AG04450 (cell line): ENCODE measurements at regions not wholly inside any gene's neighbourhood (a gene's known extent, or its start where the extent isn't known, plus 50 kb on each side); places are given as distances from the start of the nearest gene placed in this dataset.

Experiments
- CTCF ChIA-PET: fragments of 300-600, 350-600 bp; formaldehyde crosslinking; extraction: SDS; loops from one replicate; lab custom pipeline; 2022; ENCODE audit warnings: antibody characterized with exemption, inconsistent platforms; lab: Charles Lee
- POLR2A ChIA-PET: fragments of 350-600 bp; formaldehyde crosslinking; extraction: SDS; loops from one replicate; lab custom pipeline; 2021; ENCODE audit warnings: antibody characterized with exemption, inconsistent platforms; lab: Yijun Ruan, JAX
- DNase-seq: peaks from one replicate; pipeline ENCODE4 v3.0.0-alpha.2; 2011; ENCODE audit warnings: low read depth, low spot score
- H3K27ac ChIP-seq: one replicate; pipeline ENCODE4 v1.5.1; 2012; ENCODE audit warnings: low read depth, low read length, control low read depth
- H3K27me3 ChIP-seq: one replicate; pipeline ENCODE4 v1.6.0; 2012; ENCODE audit warnings: low read length; ENCODE audit not compliant: control insufficient read depth, insufficient read depth
- H3K4me3 ChIP-seq: 2 replicates; pipeline ENCODE4 v1.5.1; 2011; ENCODE audit warnings: mild to moderate bottlenecking, low read depth, low read length, control low read depth
- H3K9me3 ChIP-seq: 2 replicates; pipeline ENCODE4 v1.5.1; 2012; ENCODE audit warnings: low read length; ENCODE audit not compliant: control insufficient read depth, insufficient read depth
- TF ChIP-seq, protein P1 (sequence below): IDR thresholded peaks from 2 replicates; pipeline ENCODE4 v1.5.1; 2011; ENCODE audit warnings: low read depth, low read length, control low read depth, inconsistent platforms

DNA sequence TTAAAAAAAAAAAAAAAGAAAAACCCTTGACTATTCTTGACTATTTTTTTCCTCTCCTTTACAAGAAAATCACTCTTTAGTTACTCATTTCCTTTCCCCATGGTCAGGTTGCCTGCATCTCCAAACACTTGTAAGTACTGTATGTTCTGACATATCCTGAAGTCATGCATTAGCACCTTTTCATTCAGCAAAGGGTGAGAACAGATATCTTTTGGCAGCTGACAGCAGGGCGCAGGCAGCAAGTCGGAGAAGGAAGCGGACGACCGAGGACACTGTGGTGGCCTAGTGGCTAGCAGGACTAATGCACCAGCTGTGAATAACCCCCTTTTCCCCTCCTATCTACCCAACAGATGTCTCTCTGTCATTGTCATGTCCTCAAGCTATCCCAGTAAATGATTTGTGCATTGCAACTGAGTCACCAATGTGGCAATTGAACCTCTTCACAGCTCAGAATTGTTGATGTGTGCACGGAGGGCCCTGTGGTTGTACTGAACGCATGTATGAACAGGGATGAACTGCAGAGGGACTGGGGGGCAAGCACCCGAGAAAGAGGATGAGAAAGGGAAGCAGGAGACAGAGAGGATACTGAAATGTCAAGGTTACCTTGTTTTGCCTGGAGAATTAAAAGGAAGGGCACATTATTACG, 996.0 kb upstream of the ARRDC3 start:
- CTCF ChIA-PET, result no interaction called here

DNA sequence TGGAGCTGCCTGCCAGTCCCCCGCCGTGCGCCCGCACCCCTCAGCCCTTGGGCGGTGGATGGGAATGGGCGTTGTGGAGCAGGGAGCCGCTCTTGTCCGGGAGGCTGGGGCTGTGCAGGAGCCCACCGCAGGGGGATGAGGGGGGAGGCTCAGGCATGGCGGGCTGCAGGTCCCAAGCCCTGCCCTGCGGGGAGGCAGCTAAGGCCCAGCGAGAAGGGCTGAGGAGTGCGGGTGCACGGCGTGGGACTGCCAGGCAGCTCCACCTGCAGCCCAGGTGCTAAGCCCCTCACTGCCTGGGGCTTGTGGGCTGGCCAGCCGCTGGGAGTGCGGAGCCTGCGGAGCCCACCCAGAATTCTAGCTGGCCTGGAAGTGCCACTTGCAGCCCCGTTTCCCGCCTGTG, 991.7 kb upstream of the ARRDC3 start:
- DNase-seq, result no peak
- H3K27ac ChIP-seq, result no peak overlapping the region
- ChIA-PET POLR2A (no interaction called here), CTCF (no interaction called here)
- H3K27me3 ChIP-seq, result no peaks in the 10 kb centered on the region
- TF ChIP-seq, protein P1, sequence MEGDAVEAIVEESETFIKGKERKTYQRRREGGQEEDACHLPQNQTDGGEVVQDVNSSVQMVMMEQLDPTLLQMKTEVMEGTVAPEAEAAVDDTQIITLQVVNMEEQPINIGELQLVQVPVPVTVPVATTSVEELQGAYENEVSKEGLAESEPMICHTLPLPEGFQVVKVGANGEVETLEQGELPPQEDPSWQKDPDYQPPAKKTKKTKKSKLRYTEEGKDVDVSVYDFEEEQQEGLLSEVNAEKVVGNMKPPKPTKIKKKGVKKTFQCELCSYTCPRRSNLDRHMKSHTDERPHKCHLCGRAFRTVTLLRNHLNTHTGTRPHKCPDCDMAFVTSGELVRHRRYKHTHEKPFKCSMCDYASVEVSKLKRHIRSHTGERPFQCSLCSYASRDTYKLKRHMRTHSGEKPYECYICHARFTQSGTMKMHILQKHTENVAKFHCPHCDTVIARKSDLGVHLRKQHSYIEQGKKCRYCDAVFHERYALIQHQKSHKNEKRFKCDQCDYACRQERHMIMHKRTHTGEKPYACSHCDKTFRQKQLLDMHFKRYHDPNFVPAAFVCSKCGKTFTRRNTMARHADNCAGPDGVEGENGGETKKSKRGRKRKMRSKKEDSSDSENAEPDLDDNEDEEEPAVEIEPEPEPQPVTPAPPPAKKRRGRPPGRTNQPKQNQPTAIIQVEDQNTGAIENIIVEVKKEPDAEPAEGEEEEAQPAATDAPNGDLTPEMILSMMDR, result no peak
- no peak overlapping the region for H3K4me3 ChIP-seq
- H3K9me3 ChIP-seq, result peaks cover 8% of the 10 kb centered on the region; the same call in 1 of the 2 replicates

More for the DNA sequence above, 996.0 kb upstream of the ARRDC3 start:
- DNase-seq, result no peak
- Histone ChIP-seq H3K9me3 (peaks cover 8% of the 10 kb centered on the region; the same call in 1 of the 2 replicates), H3K27ac (no peak overlapping the region), H3K4me3 (no peak overlapping the region), H3K27me3 (no peaks in the 10 kb centered on the region)
- POLR2A ChIA-PET, result no interaction called here
- TF ChIP-seq, protein P1, result no peak

DNA sequence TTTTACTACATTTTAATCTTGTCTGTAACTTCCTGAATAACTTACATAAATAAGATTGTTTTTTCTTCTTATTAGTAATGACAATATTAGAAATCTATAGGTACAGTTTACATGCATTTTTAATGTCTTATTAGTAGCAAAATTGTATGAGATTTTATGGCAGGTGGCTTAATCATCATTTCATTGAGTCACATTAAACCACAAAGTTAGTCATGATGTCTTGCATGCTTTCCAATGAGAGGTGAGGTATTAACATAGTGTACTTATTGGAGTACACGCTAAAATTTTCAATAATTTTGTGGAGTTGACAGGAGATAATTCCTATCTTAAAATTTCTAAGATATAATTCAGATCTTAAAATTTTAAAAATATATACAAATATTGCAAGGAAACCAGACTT, 989.6 kb upstream of the ARRDC3 start:
- ChIA-PET POLR2A (no interaction called here), CTCF (no interaction called here)
- H3K27ac ChIP-seq, result no peak overlapping the region
- H3K4me3 ChIP-seq, result no peak overlapping the region
- DNase-seq, result no peak
- H3K27me3 ChIP-seq, result no peaks in the 10 kb centered on the region
- peaks cover 8% of the 10 kb centered on the region; the same call in 1 of the 2 replicates for H3K9me3 ChIP-seq
- TF ChIP-seq, protein P1, result no peak

DNA sequence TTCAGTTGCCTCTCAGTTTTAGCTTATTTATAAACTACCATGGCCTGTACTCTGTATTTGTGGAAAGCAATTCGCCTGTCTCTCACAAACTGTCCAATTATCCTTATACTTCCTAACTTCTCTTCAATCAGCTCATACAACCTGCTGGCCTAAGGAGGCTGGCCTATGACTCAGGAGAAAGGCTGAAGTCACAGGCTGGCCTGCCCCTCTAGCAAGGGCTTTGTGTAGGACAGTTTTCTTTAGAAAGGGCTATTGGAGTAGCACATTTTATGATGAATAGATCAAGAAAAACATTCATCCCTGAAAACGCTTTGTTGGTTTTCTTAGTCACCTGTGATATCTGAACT, 988.7 kb upstream of the ARRDC3 start:
- no peak for DNase-seq
- CTCF ChIA-PET, result no interaction called here
- POLR2A ChIA-PET, result no interaction called here

More for the DNA sequence above, 988.7 kb upstream of the ARRDC3 start:
- H3K9me3 ChIP-seq, result peaks cover 8% of the 10 kb centered on the region; the same call in 1 of the 2 replicates
- TF ChIP-seq, protein P1, result no peak
- H3K27me3 ChIP-seq, result no peaks in the 10 kb centered on the region
- no peak overlapping the region for H3K4me3 ChIP-seq
- no peak overlapping the region for H3K27ac ChIP-seq
